ENCODE measurements at regions not wholly inside any gene's neighbourhood (a gene's known extent, or its start where the extent isn't known, plus 50 kb on each side); places are given as distances from the start of the nearest gene placed in this dataset.

DNA sequence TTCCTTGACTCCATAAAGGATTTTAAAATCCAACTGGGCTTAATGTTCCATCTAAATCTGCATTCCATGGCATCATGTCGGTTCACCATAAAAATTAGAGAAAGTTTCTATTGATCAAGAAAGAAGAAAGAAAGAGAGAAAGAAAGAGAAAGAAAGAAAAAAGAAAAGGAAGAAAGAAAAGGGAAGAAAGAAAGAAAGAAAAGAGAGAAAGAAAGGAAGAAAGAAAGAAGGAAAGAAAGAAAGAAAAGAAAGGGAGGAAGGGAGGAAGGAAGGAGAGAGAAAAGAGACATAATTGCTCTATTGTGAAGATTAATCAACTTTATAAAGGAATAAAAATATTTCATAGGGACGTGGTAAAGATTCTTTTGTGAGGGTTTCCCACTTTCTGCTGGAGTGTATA, 329.2 kb downstream of the DLEU7 start:
- TF ChIP-seq, protein P1, sequence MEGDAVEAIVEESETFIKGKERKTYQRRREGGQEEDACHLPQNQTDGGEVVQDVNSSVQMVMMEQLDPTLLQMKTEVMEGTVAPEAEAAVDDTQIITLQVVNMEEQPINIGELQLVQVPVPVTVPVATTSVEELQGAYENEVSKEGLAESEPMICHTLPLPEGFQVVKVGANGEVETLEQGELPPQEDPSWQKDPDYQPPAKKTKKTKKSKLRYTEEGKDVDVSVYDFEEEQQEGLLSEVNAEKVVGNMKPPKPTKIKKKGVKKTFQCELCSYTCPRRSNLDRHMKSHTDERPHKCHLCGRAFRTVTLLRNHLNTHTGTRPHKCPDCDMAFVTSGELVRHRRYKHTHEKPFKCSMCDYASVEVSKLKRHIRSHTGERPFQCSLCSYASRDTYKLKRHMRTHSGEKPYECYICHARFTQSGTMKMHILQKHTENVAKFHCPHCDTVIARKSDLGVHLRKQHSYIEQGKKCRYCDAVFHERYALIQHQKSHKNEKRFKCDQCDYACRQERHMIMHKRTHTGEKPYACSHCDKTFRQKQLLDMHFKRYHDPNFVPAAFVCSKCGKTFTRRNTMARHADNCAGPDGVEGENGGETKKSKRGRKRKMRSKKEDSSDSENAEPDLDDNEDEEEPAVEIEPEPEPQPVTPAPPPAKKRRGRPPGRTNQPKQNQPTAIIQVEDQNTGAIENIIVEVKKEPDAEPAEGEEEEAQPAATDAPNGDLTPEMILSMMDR (IDR thresholded peaks at IDR 0.05): no peak
- TF ChIP-seq POLR2A (IDR thresholded peaks at IDR 0.05): no peak

Measured in transverse colon (tissue), 3 donors.